Liver (tissue), 7 donors: ENCODE measurements at regions not wholly inside any gene's neighbourhood (a gene's known extent, or its start where the extent isn't known, plus 50 kb on each side); places are given as distances from the start of the nearest gene placed in this dataset.
"Not testable (repeated sequence)": the region's sequence is repeated elsewhere in the genome, so short reads cannot be mapped to it uniquely, and the experiment has no call there.

Experiments used
- DNase-seq: peaks from one replicate; pipeline ENCODE4 v3.0.0-alpha.2; 2017; ENCODE audit warnings: low spot score
- H3K27ac ChIP-seq, 2 donors: one replicate each; pipeline ENCODE4 v1.7.0; 2013; ENCODE audit warnings: inconsistent platforms in 2 of 2, low read length in 2 of 2, control low read depth in 1 of 2, low read depth in 1 of 2, mild to moderate bottlenecking in 1 of 2
- H3K27me3 ChIP-seq, 4 donors: one replicate each; pipeline versions ENCODE4 v1.6.1 to v1.7.0; 2013; ENCODE audit warnings: low read length in 3 of 4, inconsistent platforms in 1 of 4, mild to moderate bottlenecking in 1 of 4, moderate library complexity in 1 of 4; ENCODE audit not compliant: control insufficient read depth in 4 of 4, insufficient read depth in 4 of 4
- H3K36me3 ChIP-seq, 4 donors: one replicate each; pipeline versions ENCODE4 v1.6.1 to v1.7.0; 2013; ENCODE audit warnings: low read length in 3 of 4, mild to moderate bottlenecking in 3 of 4, low read depth in 1 of 4, moderate library complexity in 1 of 4; ENCODE audit not compliant: control insufficient read depth in 4 of 4, insufficient read depth in 3 of 4
- H3K4me1 ChIP-seq, 4 donors: one replicate each; pipeline versions ENCODE4 v1.6.1 to v1.7.0; 2013; ENCODE audit warnings: low read length in 3 of 4, mild to moderate bottlenecking in 3 of 4, moderate library complexity in 1 of 4; ENCODE audit not compliant: control insufficient read depth in 4 of 4, insufficient read depth in 4 of 4
- H3K4me3 ChIP-seq, 3 donors: one replicate each; pipeline versions ENCODE4 v1.6.1 to v1.7.0; 2013; ENCODE audit warnings: low read length in 3 of 3, control low read depth in 1 of 3, low read depth in 1 of 3, mild to moderate bottlenecking in 1 of 3
- H3K9ac ChIP-seq, 2 donors: one replicate each; pipeline ENCODE4 v1.7.0; 2013; ENCODE audit warnings: low read length in 2 of 2, mild to moderate bottlenecking in 2 of 2, moderate library complexity in 2 of 2, control low read depth in 1 of 2, low read depth in 1 of 2
- H3K9me3 ChIP-seq, 4 donors: one replicate each; pipeline versions ENCODE4 v1.6.1 to v1.7.0; 2013; ENCODE audit warnings: low read length in 3 of 4; ENCODE audit not compliant: control insufficient read depth in 4 of 4
- HNF4A ChIP-seq, 2 donors: conservative IDR thresholded peaks; 2 replicates each; pipeline ENCODE4 v1.6.1; 2016; ENCODE audit warnings: antibody characterized with exemption in 2 of 2, mild to moderate bottlenecking in 2 of 2
- RXRA ChIP-seq, 2 donors: IDR thresholded peaks; 2 replicates each; pipeline ENCODE4 v1.6.1; 2017 to 2018; ENCODE audit warnings: antibody characterized with exemption in 2 of 2, mild to moderate bottlenecking in 1 of 2
- YY1 ChIP-seq: IDR thresholded peaks from 2 replicates; pipeline ENCODE4 v1.6.1; 2016; ENCODE audit warnings: antibody characterized with exemption, mild to moderate bottlenecking
- WGBS: extraction: QIAGEN DNeasy Blood & Tissue Kit; methylation state at CpG from one replicate; pipeline ENCODE4 v1.1.7; 2013; 5-methylcytosine and 5-hydroxymethylcytosine counted together
- donor health status: healthy.
- donor health status: healthy.
- donor health status: healthy.
- donor health status: healthy.

- not testable (repeated sequence) for H3K27me3 ChIP-seq, H3K4me1 ChIP-seq, DNase-seq, H3K4me3 ChIP-seq, H3K9me3 ChIP-seq, H3K27ac ChIP-seq, H3K9ac ChIP-seq, H3K36me3 ChIP-seq
- WGBS, result no CpG with 5 or more reads among the region's 75 CpGs
These were observed 89.2 kb downstream of the LIMS4 start for GRCh38 chr2:110383163-110384048.

DNA sequence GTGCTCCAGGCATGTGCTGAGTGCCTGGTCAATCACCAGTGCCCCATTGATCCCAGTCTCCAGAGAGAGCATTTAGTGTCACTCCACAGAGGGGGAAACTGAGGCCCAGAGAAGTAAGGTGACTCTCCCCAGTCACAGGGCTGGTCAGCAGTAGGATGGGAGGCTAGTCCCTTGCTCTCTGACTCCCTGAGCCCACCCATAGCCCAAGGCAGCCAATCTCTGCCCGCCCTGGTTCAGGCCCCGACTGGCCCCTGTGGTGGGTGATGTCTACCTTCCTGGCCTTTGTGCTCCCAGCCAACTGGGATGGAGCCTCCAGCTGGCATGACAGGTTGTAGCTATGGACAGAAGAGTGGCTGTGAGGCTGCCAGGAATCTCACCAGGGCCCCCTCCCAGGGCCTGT lies 99.1 kb downstream of the LIMS4 start:
- not testable (repeated sequence) for H3K27me3 ChIP-seq, H3K27ac ChIP-seq, H3K9me3 ChIP-seq, H3K4me1 ChIP-seq, H3K36me3 ChIP-seq, DNase-seq, H3K9ac ChIP-seq, H3K4me3 ChIP-seq
- WGBS, result 93% methylated on average over 2 of the region's 2 CpGs

- not testable (repeated sequence) for H3K27ac ChIP-seq, H3K9me3 ChIP-seq, H3K9ac ChIP-seq, H3K4me1 ChIP-seq, H3K4me3 ChIP-seq, H3K27me3 ChIP-seq, H3K36me3 ChIP-seq, DNase-seq
- peak; percentile 42 for TF ChIP-seq YY1
- TF ChIP-seq RXRA (IDR thresholded peaks at IDR 0.05), result peak in 1 of 2 donors; percentile 4
- peak in 1 of 2 donors; percentile 12 for TF ChIP-seq HNF4A (conservative IDR thresholded peaks at IDR 0.05)
- 61% methylated on average over 2 of the region's 2 CpGs for WGBS
These were observed 101.0 kb downstream of the LIMS4 start for GRCh38 chr2:110371633-110372032.

DNA sequence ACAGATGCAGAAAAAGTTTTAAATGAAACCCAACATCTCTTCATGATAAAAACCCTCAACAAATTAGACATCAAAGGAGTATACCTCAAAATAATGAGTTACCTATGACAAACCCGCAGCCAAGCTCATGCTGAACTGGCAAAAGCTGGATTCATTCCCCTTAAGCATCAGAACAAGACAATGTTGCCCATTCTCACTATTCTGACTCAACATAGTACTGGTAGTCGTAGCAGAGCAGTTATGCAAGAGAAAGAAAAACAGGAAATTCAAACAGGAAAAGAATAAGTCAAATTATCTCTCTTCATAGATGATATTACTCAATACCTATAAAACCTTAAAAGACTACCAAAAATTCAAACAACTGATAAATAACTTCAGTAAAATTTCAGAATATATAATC lies 115.0 kb downstream of the LIMS4 start:
- H3K9ac ChIP-seq, H3K4me3 ChIP-seq, DNase-seq, H3K4me1 ChIP-seq, H3K36me3 ChIP-seq, H3K27ac ChIP-seq, H3K27me3 ChIP-seq, H3K9me3 ChIP-seq: not testable (repeated sequence)
- WGBS, result no CpG with 5 or more reads among the region's 2 CpGs

- not testable (repeated sequence) for DNase-seq, H3K4me1 ChIP-seq, H3K4me3 ChIP-seq, H3K27ac ChIP-seq, H3K36me3 ChIP-seq, H3K9ac ChIP-seq, H3K27me3 ChIP-seq, H3K9me3 ChIP-seq
- WGBS, result no CpG with 5 or more reads among the region's 5 CpGs
These were observed 118.2 kb downstream of the LIMS4 start for GRCh38 chr2:110354294-110355018.

GRCh38 chr2:110350718-110351117 lies 121.9 kb downstream of the LIMS4 start:
- not testable (repeated sequence) for H3K27ac ChIP-seq, H3K27me3 ChIP-seq, H3K36me3 ChIP-seq, DNase-seq, H3K9ac ChIP-seq, H3K4me1 ChIP-seq, H3K9me3 ChIP-seq, H3K4me3 ChIP-seq

GRCh38 chr2:110348902-110349301 lies 123.7 kb downstream of the LIMS4 start:
- H3K9me3 ChIP-seq, DNase-seq, H3K4me3 ChIP-seq, H3K27me3 ChIP-seq, H3K4me1 ChIP-seq, H3K36me3 ChIP-seq, H3K27ac ChIP-seq, H3K9ac ChIP-seq: not testable (repeated sequence)
- 91% methylated on average over 3 of the region's 12 CpGs for WGBS

DNA sequence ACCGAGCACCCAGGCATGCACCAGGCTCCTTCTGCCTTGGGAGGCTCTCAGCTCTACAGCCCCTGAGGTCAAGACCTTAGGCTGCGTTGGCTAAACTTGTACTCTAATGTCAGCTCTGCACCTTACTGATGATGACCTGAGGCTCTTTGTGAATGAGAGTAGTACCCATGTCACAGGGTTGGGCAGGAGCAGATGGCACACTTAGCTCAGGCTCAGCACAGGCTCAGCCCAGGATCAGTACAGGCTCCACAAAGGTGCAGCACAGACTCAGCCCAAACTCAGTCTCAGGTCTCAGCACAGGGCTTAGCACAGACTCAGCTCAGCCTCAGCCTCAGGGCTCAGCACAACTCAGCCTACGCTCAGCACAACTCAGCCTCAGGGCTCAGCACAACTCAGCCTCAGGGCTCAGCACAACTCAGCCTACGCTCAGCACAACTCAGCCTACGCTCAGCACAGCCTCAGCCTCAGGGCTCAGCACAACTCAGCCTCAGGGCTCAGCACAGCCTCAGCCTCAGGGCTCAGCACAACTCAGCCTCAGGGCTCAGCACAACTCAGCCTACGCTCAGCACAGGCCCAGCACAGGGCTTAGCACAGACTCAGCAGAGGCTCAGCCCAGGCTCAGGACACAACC lies 128.1 kb downstream of the LIMS4 start:
- H3K27me3 ChIP-seq, H3K9me3 ChIP-seq, H3K4me1 ChIP-seq, H3K4me3 ChIP-seq, DNase-seq, H3K36me3 ChIP-seq, H3K27ac ChIP-seq, H3K9ac ChIP-seq: not testable (repeated sequence)
- WGBS, result 93% methylated on average over 3 of the region's 6 CpGs
